ENCODE measurements at regions not wholly inside any gene's neighbourhood (a gene's known extent, or its start where the extent isn't known, plus 50 kb on each side); places are given as distances from the start of the nearest gene placed in this dataset.

DNA sequence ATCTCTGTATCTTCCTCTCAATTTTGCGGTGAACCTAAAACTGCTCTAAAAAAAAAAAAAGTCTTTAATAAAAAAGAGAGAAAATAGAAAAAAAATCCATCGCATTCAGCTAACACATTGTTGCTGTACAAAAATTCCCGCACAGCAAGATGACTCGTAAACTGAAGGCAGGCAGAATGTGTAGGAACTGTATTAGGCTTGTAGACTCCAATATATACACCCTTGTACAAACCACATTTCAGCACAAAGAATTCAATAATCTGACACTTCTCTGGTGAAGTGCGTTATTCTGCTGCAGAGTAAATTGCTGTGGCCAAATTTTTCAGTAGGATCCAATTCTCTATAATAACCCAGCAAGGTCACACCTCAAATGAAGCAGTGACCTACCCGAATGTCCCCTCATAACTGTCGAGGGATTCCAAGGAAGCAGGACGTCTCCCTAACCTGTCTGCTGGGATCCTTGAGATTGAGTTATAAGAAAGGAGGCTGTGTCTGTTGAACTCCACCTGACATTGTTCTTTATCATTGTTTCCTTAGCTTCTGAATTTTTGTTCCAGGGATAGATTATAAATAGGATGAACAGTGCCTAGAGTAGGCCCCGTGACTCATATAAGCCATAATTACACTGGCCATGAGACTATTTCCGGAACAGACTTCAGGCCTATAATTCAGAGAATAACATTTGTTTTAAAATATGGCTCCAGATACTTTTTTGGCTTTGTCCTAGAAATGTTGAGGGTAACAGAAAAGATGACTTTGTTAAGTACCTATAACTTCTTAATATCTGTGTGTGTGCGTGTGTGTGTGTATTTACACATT is 348.3 kb downstream of the PCDH7 start:
- no peak for DNase-seq

- no peak for DNase-seq
These were observed 349.0 kb downstream of the PCDH7 start for GRCh38 chr4:31069151-31069550.

DNA sequence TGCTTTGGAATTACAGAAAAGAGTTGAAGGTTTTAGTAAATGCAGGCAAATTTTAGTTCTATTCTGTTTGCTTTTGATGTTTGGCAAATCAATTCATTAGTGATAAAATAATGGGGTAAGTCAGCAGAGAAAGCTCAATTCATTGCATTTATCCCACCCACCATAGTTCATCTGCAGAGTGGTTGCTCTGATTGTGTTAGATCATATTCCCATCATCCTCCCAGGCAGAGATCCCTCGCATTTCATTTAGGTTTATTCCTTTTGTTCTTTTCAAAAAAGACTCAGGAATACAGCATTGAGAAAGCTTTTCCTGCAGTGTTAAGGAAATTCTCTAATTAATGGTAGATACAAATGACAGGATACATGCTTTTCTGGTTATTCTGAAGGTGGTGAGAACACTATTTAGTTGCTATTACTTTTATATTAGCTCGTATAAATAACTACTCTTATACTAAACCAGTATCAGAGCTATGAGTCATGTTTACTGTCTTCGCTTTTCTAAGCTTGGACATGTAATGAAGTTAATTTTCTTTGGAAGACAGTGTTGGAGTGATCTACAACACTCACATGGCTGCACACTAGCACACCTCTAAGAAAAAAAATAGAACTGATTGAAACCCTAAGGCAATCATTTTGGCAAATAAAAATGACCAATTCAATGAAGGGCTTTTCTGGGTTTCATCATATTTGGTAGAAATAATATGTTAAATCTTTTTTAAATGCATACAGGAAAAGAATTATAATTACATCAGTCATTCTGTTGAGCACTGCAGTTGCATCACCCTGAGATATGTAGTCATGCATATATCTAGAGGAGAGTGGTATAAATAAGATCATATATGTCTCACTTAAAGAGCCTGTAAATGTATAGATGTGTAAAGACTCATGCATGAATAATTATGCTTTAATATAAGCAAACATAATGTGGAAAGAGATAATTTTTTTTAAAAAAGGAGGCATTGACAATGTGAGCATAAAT is 351.6 kb downstream of the PCDH7 start:
- no peak for DNase-seq

DNA sequence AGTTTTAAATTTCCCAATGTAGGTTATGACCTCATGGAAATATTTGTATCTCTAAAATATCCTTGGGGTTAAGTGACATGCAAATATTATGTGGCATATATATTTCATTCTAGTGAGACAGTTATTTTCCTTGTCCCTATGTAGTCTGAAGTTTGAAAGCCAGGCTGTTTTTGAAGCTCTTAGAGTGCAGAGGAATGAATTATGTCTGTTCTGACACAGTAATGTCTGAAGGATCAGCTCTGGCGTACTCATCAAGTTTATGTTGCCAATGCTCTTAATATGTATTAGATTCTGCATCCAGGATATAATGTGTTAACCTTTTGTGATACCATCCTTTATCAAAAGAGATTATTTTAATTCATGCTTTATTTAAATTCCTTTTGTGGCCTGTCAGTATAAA is 355.8 kb downstream of the PCDH7 start:
- no peak for DNase-seq

GRCh38 chr4:31078661-31079060 is 358.5 kb downstream of the PCDH7 start:
- DNase-seq: no peak

DNA sequence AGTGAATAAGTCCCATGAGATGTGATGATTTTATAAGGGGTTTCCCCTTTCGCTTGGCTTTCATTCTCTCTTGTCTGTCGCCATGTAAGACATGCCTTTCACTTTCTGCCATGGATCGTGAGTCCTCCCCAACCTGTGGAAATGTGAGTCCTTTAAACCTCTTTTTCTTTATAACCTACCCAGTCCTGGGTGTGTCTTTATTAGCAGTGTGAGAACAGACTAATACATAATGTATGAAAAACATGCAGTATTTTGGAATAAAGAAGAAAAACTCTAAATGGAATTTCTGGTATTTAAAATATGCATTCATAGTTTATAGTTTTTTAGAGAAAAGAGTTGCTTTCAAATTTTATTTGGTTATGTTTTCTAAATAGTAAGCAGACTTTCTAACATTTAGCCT is 360.7 kb downstream of the PCDH7 start:
- DNase-seq: no peak

GRCh38 chr4:31081366-31081765 is 361.2 kb downstream of the PCDH7 start:
- DNase-seq: no peak

- no peak for DNase-seq
These were observed 363.3 kb downstream of the PCDH7 start for GRCh38 chr4:31083456-31083855.

- DNase-seq: no peak
These were observed 364.7 kb downstream of the PCDH7 start for GRCh38 chr4:31084806-31085416.

- no peak for DNase-seq
These were observed 365.5 kb downstream of the PCDH7 start for GRCh38 chr4:31085689-31086088.

- DNase-seq: no peak
These were observed 366.7 kb downstream of the PCDH7 start for GRCh38 chr4:31086756-31087330.

GRCh38 chr4:31088600-31089230 is 368.5 kb downstream of the PCDH7 start:
- no peak for DNase-seq

DNA sequence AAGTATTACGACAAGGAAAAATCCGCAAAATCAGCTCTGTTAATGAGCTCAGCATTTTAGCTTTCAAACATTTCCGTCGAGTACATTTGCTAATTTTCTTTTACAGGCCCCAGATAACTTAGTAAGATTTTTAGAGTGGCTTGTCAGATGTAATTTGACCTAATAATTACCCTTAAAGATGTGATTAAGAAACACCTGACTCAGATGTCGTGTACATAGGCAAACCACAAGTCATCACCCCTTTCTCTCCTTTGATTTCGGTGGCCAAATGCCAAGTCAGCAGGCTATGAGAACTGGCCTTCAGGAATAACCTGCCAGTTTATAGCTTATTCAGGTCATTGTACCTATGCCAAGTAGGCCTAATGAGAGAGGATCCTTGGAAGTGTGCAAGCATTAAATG is 369.6 kb downstream of the PCDH7 start:
- DNase-seq: peak; percentile 50

DNA sequence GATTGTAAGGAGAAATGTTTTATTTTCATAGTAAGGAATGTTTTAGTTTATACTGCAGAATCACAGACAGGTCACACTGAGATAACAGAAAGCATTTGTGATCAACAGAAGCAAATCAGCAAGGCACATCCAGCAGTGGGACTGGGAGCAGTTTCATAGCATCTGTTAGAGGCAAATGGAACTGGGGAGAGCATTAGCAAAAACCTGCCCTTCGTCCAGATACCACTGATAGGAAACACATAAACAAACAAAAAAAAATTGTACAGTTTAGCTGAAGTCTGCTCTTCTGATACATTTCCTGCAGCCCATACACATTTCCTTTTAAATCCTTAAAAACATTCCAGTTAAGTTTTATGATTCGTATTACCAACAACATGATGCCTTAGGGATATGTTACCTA is 374.3 kb downstream of the PCDH7 start:
- no peak for DNase-seq

GRCh38 chr4:31097999-31098398 is 377.8 kb downstream of the PCDH7 start:
- DNase-seq: no peak

- no peak for DNase-seq
These were observed 380.4 kb downstream of the PCDH7 start for GRCh38 chr4:31100536-31100935.

GRCh38 chr4:31104043-31104442 is 383.9 kb downstream of the PCDH7 start:
- no peak for DNase-seq

DNA sequence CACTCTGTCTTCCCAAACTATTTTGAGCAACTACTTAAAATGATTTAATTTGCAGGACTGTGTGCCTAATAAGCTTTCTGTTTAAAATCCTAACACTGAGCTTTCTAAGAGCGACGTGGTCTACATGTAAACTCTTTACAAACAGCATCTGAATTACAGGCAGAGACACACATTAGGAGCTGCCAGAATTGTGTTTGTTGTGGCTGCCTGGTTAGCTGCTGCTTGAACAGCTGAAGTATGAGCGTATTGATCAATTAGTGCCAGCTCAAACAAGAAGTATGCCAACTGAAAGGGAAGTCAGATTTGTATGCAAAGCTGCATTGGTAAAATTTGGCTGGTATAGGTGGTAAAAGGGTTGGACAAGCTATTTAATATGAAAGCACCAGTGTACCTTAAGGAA is 384.4 kb downstream of the PCDH7 start:
- DNase-seq: no peak

- DNase-seq: no peak
These were observed 386.2 kb downstream of the PCDH7 start for GRCh38 chr4:31106419-31106818.

DNA sequence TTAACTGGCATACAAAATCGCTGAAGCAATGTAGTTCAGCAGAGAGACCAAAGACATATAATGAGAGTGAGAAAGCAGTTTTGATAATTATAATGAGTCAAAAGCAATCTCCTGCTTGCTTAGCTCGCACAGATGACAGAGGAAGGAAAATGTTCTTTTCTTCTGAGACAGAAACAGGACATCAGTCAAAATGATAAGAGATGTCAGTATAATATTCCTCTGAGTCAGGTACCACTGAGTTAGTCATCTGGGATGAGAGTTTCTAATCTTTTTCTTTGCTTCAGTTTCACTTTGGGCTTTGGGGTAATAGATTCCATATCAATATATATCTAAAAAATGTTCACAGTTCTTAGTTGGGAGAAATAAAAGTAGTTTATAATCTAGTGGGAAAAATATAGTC is 387.2 kb downstream of the PCDH7 start:
- no peak for DNase-seq

DNA sequence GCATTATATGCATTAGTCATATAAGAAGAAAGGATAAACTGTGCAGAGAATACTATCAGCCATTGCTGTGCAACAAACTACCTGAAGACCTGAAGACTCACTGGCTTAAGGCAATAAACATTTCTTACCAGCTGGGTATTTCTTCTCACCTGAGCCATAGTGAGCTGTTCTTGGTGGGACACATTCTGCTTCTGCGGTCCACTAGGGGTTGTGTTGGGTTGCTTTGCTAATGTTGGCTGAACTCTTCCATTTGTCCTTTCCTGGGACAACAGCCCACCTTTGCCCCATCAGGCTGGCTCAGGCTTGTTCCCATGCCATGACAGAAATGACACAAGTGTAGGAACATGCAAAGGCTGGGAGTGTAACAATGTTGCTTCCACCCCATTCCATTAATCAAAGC is 388.6 kb downstream of the PCDH7 start:
- no peak for DNase-seq

DNA sequence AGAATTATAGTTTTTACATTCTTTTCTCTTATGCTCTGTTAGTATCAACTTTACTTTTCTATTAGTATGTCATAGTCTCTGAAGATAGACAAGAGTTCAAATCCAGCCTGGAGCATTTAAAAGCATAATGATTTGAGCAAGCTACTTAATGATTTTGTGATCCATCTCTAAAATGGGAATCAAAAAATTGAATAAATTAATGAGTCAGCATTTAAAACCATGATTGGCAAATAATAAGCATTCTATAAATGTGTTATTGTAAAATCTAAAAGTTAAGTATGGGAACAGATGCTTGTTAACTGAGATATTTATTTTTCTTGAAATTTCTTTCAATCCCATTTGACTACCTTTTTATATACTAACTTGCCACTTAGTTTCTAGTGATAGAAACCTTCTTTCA is 391.6 kb downstream of the PCDH7 start:
- DNase-seq: no peak

DNA sequence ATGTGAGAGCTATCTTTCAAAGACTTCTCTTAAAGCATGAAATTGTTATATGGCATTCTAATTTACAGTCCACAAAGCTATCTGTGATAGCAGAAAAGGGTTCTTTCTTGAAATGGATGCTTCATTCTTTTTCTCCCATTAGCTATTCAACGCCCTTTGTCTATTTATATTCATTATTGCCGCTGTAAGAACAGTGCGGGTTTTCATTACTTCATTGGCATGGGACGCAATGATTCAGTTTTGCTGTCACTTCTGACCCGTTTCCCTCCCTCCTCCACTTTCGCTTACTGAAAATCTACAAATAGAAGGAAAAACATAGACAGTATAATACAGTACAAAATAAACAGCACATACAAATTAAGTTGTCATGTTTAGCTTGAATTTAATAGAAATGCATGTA is 394.6 kb downstream of the PCDH7 start:
- DNase-seq: no peak
